Sigmoid colon (tissue), 4 donors: ENCODE measurements at regions not wholly inside any gene's neighbourhood (a gene's known extent, or its start where the extent isn't known, plus 50 kb on each side); places are given as distances from the start of the nearest gene placed in this dataset.

ENCODE experiments used
- EP300 ChIP-seq, 4 donors: sonication (generic); formaldehyde crosslinking; IDR thresholded peaks; one replicate each; pipeline ENCODE4 v1.6.1; 2017; ENCODE audit warnings: antibody characterized with exemption in 4 of 4
- TF ChIP-seq, protein P1 (sequence below), 4 experiments: fragments of 450-650 bp in 3 of 4; fragments of 200-600 bp in 1 of 4; IDR thresholded peaks; one replicate each; pipeline ENCODE4 v1.5.1; 2016 to 2019; ENCODE audit warnings: antibody characterized with exemption in 4 of 4, mild to moderate bottlenecking in 3 of 4, moderate library complexity in 2 of 4

DNA sequence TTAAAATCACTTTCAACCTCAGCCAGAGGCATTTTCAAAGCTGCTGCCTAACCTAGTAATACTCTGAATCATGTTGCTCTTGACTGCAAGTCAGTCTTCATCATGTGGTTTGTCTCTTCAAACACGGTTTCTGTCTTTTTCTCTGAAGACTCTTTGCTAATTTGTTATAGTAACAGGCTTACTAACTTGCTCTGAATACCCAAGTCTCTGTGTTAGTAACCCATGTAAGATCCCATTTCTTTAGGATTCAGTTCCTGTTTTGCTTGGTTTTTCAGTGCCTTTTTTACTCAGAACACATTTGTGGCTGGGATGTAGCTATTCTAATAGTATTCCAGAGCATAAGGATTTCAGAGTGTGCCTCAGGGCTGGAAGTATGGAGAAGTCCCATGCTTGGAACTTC, 1450.6 kb upstream of the IGFBP7 start:
- TF ChIP-seq, protein P1, sequence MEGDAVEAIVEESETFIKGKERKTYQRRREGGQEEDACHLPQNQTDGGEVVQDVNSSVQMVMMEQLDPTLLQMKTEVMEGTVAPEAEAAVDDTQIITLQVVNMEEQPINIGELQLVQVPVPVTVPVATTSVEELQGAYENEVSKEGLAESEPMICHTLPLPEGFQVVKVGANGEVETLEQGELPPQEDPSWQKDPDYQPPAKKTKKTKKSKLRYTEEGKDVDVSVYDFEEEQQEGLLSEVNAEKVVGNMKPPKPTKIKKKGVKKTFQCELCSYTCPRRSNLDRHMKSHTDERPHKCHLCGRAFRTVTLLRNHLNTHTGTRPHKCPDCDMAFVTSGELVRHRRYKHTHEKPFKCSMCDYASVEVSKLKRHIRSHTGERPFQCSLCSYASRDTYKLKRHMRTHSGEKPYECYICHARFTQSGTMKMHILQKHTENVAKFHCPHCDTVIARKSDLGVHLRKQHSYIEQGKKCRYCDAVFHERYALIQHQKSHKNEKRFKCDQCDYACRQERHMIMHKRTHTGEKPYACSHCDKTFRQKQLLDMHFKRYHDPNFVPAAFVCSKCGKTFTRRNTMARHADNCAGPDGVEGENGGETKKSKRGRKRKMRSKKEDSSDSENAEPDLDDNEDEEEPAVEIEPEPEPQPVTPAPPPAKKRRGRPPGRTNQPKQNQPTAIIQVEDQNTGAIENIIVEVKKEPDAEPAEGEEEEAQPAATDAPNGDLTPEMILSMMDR (IDR thresholded peaks at IDR 0.05), result no peak
- no peak for TF ChIP-seq EP300 (IDR thresholded peaks at IDR 0.05)
